HG03135 (cell line): ENCODE measurements at regions not wholly inside any gene's neighbourhood (a gene's known extent, or its start where the extent isn't known, plus 50 kb on each side); places are given as distances from the start of the nearest gene placed in this dataset.

ENCODE experiments used
- ATAC-seq: cut with Tn5 transposase; IDR thresholded peaks from one replicate; pipeline ENCODE4 v1.9.1; 2021; ENCODE audit warnings: mild to moderate bottlenecking, moderate library complexity; ENCODE audit not compliant: unreplicated experiment

DNA sequence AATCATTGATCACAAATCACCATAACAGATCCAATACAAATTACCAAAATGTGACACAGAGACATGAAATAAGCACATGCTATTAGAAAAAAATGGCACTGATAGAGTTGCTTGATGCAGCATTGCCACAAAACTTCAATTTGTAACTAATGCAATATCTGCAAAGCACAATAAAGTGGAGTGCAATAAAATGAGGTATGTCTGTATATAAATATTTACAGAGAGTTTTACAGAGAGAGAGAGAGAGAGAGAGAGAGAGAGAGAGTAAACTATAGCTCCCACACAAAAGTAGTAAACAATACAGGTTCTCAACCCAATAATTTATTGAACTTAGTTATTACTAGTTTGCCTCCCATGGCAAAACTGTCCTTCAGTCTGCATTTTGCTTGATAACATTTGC lies 1807.0 kb downstream of the SUCLG1 start:
- no peak for ATAC-seq

DNA sequence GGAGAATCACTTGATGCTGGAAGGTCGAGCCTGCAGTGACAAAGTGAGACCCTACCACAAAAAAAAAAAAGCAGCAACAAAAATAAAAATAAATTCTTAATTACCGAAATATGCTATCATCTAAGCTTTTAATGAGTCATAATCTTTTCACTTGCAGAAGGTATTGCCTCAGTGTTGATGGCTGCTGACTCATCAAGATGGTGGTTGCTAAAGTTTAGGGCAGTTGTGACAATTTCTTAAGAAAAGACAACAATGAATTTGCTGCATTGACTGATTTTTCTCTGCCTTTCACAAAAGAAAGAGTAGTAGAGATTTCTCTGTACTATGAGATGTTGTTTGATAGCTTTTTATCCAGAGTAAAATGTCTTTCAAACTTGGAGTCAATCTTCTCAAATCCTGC lies 1809.0 kb downstream of the SUCLG1 start:
- no peak for ATAC-seq

DNA sequence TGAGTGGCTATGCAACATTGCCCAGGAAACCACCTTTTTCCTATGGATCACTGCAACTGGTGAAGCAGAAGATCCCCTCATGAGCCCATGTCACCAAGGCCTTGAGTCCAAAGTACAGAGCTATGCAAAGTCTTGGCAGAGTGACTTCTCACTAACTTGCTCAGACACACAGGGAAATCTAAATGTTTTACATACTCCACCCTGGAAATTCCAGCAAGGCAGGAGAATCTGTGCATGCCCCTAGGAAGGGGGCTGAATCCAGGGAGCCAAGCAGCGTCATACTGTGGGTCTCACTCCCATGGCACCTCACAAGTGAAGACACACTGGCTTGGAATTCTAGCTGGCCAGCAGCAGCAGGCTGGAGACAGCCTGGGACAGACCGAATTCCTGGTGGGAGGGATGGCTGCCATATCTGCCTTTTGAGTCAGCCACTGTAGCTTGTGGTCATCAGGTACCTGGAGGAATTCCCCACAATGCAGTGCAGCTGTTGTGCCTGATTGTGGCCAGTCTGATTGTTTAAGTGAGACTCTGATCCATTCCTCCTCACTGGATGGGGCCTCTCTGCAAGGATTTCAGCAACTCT lies 1817.4 kb downstream of the SUCLG1 start:
- no peak for ATAC-seq

DNA sequence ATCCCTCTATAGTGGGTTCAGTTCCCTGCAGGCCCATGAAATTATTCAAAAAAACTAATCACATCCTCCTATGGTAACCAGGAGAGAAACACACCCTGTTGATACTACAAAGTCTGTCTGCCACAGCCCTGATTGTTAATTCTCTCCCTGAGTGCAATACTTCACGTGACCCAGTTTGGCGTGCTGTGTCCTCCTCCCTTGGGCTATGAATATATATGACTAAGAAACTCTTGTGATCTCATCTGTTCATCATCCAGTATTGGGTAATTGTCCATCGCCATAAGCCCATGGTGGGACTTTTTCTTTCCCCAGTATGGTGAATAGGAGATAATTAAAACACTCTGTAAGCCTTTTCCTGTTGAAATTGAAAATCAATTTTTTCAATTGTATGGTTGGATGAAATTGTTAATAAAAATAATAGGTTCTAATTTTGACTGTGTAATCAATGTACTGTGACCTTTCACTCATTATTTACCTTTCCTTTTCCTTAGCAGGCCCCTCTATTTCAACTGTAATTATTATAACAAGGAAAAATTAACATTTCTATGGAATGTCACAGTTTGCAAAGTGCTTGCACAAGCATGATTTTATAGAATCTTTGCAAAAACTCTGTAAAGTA lies 1822.6 kb downstream of the SUCLG1 start:
- ATAC-seq = no peak

DNA sequence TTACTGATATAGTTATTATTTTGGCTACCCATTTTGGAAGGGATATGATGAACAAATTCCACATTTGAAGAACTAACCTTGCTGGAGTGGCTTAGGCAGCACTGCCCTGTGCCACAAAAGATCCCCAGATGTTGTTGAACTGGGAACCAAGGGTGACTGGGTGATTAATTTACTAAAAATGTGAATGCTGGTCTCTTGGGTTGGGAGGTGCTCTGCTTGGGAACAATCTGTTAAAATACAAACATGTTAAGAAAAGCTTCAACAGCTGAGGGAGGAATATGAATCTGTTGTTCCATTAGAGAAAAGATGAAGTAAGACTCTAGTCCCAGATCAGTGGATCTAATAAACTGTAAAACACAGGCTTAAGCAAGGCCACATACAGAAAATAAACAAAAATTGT lies 1860.1 kb downstream of the SUCLG1 start:
- no peak for ATAC-seq

DNA sequence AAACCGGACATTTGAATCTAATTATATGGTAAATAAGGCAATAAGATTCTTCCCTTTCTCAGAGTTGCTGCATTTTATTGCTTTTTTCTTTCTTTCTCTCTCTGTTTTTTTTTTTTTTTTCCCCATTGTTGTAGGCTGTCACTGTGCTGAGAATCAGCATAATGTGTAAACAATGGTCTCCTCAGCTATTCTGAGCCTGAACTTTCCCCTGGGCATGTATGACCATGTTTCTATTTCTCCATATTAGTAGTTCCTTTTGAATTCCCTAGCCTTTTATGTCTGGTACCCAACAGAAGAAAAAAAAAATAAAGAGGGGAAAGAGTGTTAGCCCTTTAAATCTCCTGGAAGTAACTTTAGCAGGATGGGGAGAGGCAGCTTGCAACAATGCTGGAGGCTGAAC lies 1862.5 kb downstream of the SUCLG1 start:
- no peak for ATAC-seq

DNA sequence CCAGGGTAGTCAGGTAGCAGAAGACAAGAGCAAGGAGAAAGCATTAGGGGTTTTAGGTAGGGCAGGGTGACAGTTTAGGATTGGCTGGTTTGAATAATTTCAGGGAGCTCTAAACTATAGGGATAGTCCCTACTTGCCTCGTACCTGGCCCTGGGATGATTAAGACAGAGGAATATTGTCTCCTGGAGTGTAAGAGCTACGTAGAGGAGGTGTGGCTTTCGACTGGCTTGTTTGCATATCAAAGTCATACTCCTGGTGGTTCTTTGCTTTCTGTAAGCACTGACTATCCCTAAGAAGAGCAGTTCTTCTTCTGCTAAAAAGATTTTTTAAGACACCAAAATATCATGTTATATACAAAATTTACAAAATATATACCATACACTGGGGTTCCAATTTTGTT lies 1867.4 kb downstream of the SUCLG1 start:
- ATAC-seq = no peak

DNA sequence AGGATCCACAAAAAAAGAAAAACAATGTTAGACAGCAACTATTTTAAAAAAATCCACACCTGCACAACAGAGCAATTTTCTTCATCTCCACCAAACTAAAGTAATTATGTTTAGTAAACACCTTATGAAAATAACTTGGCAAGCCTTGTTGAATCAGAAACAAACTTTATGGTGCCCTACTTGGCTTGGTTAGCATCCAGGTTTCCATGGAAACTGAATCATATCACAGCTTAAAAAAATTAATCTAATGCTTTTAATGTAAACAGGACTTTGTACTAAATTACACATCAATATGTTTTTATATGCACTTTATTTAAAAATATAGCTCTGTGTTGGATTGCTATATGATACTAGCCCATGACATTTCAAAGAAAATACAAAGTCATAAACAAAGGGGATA lies 1882.4 kb downstream of the SUCLG1 start:
- no peak for ATAC-seq

DNA sequence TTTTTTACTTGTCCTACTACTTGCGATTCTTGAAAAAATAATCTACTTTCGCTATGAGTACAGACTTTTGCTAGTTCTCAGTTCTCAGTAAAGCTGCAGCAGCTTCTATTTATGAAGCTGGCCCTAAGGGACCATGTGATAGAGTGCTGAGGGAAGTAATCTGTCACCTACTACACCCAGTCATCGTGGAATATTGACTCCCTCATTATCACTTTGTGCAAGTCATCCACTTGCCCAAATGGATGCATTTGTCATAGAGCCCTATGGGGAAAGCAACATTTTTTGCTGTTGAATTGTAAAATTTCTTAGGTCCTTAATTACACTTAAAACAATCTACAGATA lies 1919.8 kb downstream of the SUCLG1 start:
- ATAC-seq = no peak

DNA sequence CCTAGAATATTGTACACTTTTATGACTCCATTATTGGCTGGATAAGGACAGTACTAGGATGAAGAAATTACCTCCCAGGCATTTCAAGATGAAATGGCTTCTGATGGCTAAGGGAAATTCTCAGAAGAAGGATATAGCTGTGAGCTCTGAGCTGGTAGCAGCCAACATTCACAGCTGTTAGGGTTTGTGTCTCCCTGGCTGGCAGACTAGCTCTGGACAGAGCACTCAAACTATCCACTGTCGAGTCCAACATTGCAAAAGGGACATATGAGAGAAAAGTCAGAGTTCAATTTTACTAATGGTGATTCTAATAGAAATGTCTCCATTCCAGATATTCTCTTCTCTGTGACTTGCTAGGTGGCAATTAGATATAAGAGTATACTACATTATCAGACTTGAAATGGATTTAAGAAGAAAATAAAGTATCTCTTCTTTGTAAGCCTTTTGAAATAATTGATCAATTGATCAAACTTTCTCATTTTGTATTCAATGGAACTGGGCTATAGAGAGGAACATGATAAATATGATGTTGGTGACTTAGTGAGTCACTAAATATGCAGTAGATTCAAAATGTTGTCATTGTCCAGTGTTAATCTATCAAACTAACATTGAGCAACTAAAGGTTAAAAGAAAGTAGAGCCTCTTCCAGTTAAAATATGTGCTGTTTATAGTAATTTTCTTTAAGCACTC lies 1920.3 kb downstream of the SUCLG1 start:
- no peak for ATAC-seq

DNA sequence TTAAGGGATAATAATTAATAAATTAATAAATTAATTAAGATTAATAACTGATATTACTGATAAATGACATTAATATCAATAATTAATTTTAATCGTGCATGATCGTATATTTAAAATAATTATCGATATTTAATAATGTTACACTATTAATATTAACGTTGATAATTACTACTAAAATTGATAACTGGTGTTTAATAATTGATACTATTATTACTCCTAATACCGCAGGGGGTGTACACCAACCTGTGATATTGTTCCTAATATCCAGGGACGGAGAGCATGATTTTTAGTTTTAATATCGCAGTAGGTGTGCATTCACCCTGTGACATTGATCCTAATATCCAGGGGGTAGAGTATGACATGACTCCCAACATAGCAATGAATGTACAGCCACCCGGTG lies 1930.8 kb downstream of the SUCLG1 start:
- no peak for ATAC-seq

DNA sequence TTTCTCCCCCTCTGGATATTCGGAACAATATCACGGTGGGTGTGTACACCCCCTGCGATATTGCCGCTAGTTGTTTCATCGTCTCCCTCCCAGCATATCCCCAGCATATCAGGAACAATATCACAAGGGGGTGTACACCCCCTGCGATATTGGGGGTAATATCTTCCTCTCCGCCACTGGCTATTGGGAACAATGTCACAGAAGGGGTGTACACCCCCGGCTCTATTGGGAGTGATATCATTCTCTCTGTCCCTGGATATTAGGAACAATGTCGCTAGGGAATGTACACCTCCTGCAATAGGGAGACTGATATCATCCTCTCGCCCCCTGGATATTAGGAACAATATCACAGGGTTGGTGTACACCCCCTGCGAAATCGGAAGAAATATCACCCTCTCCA lies 1932.0 kb downstream of the SUCLG1 start:
- no peak for ATAC-seq

DNA sequence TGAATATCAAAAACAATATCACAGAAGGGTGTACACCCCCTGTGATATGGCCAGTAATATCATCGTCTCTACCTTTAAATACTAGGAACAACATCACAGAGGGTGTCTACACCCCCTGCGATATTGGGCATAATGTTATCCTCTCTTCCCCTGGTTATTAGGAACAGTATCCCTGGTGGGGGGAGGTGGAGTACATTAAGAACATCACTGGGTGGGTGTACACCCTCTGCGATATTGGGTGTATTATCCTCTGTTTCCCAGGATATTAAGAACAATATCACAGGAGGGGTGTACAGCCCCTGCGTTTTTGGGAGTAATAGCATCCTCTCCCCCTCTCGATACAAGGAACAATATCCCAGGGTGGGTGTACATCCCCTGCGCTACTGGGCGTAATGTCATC lies 1932.8 kb downstream of the SUCLG1 start:
- ATAC-seq = no peak

DNA sequence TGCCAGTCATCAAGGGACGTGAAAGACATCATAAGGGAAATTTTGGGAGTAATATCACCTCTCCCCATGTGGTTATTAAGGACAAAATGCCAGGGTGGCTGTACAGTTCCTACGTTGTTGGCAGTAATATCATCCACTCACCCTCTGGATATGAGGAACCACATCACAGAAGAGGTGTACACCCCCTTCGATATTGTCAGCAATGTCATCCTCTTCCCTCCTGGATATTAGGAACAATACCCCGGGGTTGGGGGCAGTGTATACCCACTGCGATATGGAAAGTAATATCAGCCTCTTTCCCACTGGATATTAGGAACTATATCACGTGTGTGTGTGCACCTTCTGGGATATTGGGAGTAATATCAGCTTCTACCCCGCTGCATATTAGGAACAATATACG lies 1933.3 kb downstream of the SUCLG1 start:
- ATAC-seq = no peak

DNA sequence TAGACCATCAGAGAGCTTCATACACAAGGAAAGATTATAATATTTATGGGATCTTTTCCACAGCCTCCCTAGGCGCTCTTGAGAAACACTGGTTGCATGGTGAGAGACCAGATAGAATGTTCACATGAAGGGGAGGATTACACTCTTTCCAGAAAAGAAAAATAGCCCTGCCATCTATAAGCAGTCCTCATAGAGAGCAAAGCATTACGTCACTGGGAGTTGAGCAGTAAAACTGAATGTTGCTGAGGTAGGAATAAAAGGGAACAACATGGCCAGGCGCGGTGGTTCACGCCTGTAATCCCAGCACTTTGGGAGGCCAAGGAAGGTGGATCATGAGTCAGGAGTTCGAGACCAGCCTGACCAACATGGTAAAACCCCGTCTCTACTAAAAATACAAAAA lies 1934.3 kb downstream of the SUCLG1 start:
- no peak for ATAC-seq

DNA sequence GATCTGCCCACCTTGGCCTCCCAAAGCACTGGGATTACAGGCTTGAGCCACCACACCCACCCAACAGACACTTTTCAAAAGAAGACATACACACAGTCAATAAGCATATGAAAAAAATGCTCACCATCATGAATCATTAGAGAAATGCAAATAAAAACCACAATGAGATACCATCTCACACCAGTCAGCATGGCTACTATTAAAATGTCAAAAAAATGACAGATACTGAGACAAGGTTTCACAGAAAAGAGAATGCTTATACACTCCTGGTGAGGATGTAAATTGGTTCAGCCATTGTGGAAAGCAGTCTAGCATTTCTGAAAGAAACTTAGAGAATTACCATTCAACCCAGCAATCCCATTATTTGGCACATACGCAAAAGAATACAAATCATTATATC lies 1947.2 kb downstream of the SUCLG1 start:
- no peak for ATAC-seq

DNA sequence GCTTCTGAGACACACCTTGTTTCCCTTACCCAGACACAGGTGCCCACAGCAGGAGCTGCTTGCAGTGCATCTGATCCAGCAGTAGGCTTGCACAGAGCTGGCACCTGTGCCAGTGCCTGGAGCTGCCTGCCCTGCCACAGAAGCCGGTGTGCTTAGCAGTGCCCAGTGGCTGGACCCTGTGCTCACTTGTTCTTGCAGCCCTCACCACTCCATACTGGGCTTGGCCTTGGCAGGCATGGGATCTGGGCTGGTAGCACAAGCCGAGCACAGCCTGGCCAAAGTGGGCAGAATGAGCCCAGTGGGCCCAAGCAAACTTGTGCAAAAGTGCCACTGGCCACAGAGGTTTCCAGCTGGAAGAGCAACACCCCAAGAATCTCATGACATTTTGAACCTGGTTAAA lies 1950.4 kb downstream of the SUCLG1 start:
- ATAC-seq = no peak

DNA sequence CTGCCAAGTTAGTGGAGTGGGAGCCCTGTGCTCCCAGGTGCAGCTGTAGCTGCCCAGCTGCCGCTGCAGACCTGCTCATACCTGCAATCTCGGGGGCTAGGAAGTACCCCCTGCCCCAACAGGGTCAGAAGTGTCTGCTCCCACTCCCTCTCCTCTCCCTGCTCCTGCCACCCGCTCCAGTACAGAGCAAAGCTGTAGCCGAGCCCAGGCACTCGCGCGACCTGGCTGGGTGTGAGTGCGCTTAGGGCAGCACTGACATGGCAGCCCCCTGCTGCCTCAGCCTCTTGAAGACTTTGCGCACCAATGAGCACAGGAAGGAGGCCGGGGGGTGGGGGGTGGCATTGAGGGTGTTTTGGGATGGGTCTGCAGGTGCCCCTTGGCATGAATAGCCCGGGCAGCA lies 1951.4 kb downstream of the SUCLG1 start:
- no peak for ATAC-seq

DNA sequence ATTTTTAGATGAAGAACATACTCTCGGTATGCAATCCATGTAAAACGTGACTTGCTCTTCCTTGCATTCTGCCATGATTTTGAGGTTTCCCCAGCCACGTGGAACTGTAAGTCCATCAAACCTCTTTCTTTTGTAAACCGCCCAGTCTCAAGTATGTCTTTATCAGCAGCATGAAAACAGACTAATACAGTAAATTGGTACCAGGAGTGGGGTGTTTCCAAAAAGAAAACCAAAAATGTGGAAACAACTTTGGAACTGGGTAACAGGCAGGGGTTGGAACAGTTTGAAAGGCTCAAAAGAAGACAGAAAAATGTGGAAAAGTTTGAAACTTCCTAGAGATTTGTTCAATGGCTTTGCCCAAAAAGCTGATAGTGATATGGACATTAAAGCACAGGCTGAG lies 1957.9 kb downstream of the SUCLG1 start:
- ATAC-seq = no peak

DNA sequence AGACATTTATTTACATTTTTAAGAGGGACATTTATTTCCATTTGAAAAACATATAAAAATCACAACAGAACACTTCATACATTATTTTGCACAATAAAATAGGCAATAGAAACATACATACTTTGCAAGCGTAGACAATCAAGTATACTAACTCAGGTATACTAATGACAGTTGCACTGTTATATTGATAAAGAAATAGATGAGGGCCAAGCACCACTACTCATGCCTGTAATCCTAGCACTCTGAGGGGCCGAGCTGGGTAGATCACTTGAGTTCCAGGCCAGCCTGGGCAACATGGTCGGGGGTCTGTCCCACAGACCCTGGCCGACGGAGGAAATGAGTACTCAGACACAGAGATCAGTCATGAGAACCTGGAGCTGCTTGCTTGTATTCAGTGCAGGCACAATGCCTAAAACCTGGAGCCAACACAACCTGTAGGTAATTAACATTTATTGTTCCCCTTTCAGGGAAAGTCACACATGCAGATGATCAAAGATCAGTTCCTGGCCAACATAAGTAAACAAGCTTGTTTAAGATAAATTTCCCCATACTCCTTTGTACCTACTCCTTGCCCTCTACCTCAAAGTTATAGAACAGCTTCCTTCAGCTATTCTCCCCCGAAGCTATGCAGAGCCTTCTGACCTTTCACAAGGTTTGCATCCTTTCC lies 1960.2 kb downstream of the SUCLG1 start:
- no peak for ATAC-seq

DNA sequence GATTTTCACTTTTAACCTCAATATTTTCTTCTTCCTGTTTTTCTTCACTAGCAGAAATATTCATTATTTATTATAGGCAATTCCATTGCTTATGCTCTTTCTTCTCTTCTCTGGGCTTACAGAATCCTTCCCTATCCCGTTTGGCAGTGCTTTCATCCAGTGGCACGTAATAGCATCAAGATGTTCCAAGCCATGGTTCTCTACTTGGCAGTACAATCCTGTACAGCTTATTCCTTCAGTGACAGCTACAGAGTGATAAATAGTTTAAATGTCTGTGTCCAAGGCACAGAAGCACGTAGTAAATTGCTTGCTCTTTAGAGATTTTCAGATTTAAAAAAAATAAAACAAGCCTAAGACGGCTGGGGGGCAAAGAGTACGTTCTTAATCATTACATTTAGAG lies 1964.3 kb downstream of the SUCLG1 start:
- ATAC-seq = no peak

DNA sequence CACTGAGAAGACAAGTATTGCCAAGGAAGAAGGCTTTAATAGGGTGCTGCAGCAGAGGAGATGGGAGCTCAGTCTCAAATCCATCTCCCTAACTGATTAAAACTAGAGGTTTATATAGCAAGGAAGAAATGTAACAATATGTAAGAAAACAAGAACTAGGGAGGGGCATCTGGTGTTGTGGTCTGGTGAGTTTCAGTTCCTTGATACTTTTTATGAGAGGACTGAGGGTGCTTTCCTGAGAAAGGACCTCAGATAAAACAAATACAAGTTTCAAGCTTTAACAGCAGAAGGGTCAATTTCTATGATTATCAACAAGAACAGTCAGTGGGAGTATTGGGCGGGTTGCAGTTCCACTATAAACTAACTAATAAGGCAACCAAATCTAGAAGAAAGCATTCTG lies 1967.5 kb downstream of the SUCLG1 start:
- no peak for ATAC-seq
